Thyroid gland (tissue), 4 donors: ENCODE measurements at regions not wholly inside any gene's neighbourhood (a gene's known extent, or its start where the extent isn't known, plus 50 kb on each side); places are given as distances from the start of the nearest gene placed in this dataset.

Experiments
- CTCF ChIP-seq, 6 experiments: fragments of 200-600 bp in 3 of 6; fragments of 450-650 bp in 3 of 6; sonication (generic) in 3 of 6; IDR thresholded peaks; one replicate each; pipeline ENCODE4 v1.5.1; 2016 to 2019; ENCODE audit warnings: antibody characterized with exemption in 6 of 6, mild to moderate bottlenecking in 2 of 6, inconsistent platforms in 1 of 6, moderate library complexity in 1 of 6
- POLR2A ChIP-seq, 2 donors: fragments of 450-650 bp; IDR thresholded peaks; one replicate each; pipeline ENCODE4 v1.6.1; 2017; ENCODE audit warnings: antibody characterized with exemption in 2 of 2, mild to moderate bottlenecking in 2 of 2, moderate library complexity in 1 of 2

- TF ChIP-seq CTCF (IDR thresholded peaks at IDR 0.05), result no peak
- TF ChIP-seq POLR2A (IDR thresholded peaks at IDR 0.05), result no peak
These were observed 105.7 kb upstream of the LIMCH1 start for GRCh38 chr4:41432219-41432618.
